ENCODE measurements at regions not wholly inside any gene's neighbourhood (a gene's known extent, or its start where the extent isn't known, plus 50 kb on each side); places are given as distances from the start of the nearest gene placed in this dataset.

DNA sequence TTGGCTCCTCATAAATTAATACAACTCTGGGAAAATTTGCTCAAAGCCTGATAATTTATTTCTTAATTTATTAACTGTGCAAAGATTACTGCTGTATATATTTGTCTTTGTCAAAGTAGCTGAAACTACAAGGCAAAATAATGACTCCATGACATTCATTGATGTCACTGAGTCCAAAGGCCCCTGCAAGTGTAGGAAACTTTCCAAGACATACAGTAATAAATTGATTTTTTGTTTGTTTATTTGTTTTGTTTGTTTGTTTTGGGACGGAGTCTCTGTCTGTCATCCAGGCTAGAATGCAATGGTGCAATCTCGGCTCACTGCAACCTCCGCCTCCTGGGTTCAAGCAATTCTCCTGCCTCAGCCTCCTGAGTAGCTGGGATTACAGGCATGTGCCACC, 96.8 kb upstream of the LPP start:
- no peak for TF ChIP-seq MYC (IDR thresholded peaks at IDR 0.05; ENCODE audit: low read depth, low read length)
- TF ChIP-seq, protein P1, sequence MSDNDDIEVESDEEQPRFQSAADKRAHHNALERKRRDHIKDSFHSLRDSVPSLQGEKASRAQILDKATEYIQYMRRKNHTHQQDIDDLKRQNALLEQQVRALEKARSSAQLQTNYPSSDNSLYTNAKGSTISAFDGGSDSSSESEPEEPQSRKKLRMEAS (IDR thresholded peaks at IDR 0.05; ENCODE audit: low read depth, low read length), result no peak
- no peak for TF ChIP-seq POLR2A (IDR thresholded peaks at IDR 0.05; ENCODE audit: extremely low read depth, insufficient read length)
- TF ChIP-seq, protein P2, sequence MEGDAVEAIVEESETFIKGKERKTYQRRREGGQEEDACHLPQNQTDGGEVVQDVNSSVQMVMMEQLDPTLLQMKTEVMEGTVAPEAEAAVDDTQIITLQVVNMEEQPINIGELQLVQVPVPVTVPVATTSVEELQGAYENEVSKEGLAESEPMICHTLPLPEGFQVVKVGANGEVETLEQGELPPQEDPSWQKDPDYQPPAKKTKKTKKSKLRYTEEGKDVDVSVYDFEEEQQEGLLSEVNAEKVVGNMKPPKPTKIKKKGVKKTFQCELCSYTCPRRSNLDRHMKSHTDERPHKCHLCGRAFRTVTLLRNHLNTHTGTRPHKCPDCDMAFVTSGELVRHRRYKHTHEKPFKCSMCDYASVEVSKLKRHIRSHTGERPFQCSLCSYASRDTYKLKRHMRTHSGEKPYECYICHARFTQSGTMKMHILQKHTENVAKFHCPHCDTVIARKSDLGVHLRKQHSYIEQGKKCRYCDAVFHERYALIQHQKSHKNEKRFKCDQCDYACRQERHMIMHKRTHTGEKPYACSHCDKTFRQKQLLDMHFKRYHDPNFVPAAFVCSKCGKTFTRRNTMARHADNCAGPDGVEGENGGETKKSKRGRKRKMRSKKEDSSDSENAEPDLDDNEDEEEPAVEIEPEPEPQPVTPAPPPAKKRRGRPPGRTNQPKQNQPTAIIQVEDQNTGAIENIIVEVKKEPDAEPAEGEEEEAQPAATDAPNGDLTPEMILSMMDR (IDR thresholded peaks at IDR 0.05; ENCODE audit: low read depth, low read length), result no peak
- no peak for DNase-seq (ENCODE audit: low read depth)

DNA sequence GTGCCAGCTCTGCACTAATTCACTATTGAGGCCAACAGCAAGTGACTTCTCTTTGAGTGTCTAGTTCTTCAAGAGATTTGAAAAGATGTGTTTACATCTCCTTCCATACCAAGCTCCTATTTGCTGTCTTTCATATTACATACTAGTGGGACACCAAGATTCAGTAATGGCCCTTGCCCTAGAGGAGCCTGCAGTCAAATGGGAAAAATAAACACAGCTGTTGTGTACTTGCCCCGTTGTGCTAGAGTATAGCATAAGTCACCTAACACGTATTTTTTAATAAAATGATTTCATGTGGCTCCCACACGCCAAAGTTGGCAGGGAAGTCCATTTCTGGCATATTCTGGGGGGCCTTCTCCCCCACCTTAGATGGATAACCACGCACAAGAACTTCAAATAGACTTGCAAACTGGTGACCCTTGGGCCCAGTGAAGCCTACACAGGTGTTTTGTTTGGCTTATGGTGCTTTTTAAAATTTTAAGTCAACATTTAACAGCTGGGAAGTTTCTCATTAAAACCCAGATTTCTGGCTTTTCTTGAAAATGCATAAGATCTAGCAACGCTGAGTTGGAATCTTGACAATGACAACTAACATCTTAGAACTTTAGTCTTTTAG, 95.3 kb upstream of the LPP start:
- no peak for DNase-seq (ENCODE audit: low read depth)
- no peak for TF ChIP-seq MYC (IDR thresholded peaks at IDR 0.05; ENCODE audit: low read depth, low read length)
- TF ChIP-seq, protein P1 (IDR thresholded peaks at IDR 0.05; ENCODE audit: low read depth, low read length), result no peak
- TF ChIP-seq, protein P2 (IDR thresholded peaks at IDR 0.05; ENCODE audit: low read depth, low read length), result no peak
- no peak for TF ChIP-seq POLR2A (IDR thresholded peaks at IDR 0.05; ENCODE audit: extremely low read depth, insufficient read length)
- no peak overlapping the region for H3K4me3 ChIP-seq (ENCODE audit: low read depth, low read length)

More for the DNA sequence above, 96.8 kb upstream of the LPP start:
- H3K4me3 ChIP-seq (ENCODE audit: low read depth, low read length), result no peak overlapping the region

DNA sequence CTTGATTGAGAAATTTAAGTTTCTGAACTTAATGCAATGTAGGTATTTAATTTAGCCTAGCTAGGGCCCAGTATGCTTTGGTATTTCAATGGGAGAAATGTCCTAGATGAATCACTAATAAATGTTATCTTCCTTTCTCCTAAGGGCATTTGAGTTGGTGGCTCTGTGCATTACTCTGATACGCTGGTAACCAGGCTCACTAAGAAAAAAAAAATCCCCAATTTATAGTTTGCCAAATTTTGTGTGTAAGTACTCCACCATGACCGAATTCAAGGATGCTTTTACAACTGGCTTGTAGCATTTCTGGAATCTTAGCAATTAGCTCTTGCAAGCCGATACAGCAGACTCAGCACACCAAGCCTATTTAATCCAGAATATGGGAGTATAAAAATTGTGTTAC, 94.6 kb upstream of the LPP start:
- no peak overlapping the region for H3K4me3 ChIP-seq (ENCODE audit: low read depth, low read length)
- TF ChIP-seq POLR2A (IDR thresholded peaks at IDR 0.05; ENCODE audit: extremely low read depth, insufficient read length), result no peak
- TF ChIP-seq, protein P1 (IDR thresholded peaks at IDR 0.05; ENCODE audit: low read depth, low read length), result no peak
- no peak for TF ChIP-seq MYC (IDR thresholded peaks at IDR 0.05; ENCODE audit: low read depth, low read length)
- TF ChIP-seq, protein P2 (IDR thresholded peaks at IDR 0.05; ENCODE audit: low read depth, low read length), result no peak
- no peak for DNase-seq (ENCODE audit: low read depth)

DNA sequence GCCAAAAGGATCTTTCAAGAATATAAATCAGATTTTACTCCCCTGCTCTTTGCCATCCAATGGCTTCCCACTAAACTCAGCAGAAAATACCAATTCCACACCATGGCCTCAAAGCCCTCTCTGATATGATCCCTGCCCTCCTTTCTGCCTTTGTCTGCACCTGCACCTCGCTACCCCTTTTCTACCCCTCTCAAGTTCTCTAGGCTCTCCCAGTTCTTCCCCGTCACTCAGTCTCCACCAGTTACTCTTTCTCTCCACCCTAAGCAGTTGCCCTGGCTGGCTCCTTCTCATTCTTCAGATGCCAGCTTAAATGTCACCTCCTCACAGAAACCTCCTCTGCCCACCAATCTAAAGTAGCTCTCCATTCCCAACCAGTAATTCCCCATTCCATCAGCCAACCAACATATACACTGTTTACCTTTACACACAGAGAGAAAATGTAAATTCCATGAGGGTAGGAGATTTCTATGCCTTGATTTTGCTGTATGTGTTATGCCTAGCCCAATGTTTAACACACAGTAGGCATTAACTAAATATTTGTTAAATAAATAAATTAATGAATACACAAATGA, 93.6 kb upstream of the LPP start:
- TF ChIP-seq, protein P1 (IDR thresholded peaks at IDR 0.05; ENCODE audit: low read depth, low read length), result no peak
- TF ChIP-seq, protein P2 (IDR thresholded peaks at IDR 0.05; ENCODE audit: low read depth, low read length), result no peak
- no peak for TF ChIP-seq POLR2A (IDR thresholded peaks at IDR 0.05; ENCODE audit: extremely low read depth, insufficient read length)
- TF ChIP-seq MYC (IDR thresholded peaks at IDR 0.05; ENCODE audit: low read depth, low read length), result no peak
- H3K4me3 ChIP-seq (ENCODE audit: low read depth, low read length), result no peak overlapping the region
- DNase-seq (ENCODE audit: low read depth), result no peak

DNA sequence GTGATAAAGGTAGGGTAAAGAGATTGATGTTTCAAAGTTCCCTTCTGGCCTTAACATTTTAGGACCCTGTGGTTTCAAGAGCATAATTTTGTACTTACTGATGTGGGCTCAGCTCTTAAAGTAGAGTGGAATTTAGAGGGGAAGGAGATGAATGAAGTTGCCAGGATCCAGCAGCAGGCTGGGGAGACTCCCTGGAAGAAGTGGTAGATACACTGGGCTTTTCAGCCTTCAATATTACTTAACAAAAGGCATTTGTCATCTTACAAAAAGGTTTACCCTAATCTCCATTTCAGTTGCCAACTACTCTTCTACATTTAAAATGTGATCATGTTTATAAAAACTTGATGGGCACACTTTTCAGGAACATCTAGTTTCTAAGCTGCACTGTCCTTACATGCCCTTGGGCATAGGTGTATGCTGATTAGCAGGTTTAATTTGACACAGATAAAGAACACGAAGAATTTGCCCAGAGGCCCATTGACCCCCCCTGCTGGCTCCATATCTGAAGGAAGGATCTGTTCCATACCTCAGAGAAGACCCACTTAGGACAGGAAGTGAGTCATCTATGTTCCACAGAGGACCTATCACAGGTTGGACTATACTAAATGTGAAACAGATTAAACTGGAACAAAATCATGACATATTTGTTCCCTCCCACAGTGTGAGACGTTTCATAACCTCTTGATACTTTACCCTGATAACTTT, 93.0 kb upstream of the LPP start:
- TF ChIP-seq, protein P2 (IDR thresholded peaks at IDR 0.05; ENCODE audit: low read depth, low read length), result no peak
- TF ChIP-seq MYC (IDR thresholded peaks at IDR 0.05; ENCODE audit: low read depth, low read length) (no peak), POLR2A (IDR thresholded peaks at IDR 0.05; ENCODE audit: extremely low read depth, insufficient read length) (no peak)
- TF ChIP-seq, protein P1 (IDR thresholded peaks at IDR 0.05; ENCODE audit: low read depth, low read length), result no peak
- no peak overlapping the region for H3K4me3 ChIP-seq (ENCODE audit: low read depth, low read length)
- DNase-seq (ENCODE audit: low read depth), result peak; percentile 60
